Panc1 (cell line): ENCODE measurements at regions not wholly inside any gene's neighbourhood (a gene's known extent, or its start where the extent isn't known, plus 50 kb on each side); places are given as distances from the start of the nearest gene placed in this dataset.

ENCODE experiments used
- ATAC-seq: fragments of 200-7000 bp; cut with Tn5 transposase; 2 replicates; pipeline ENCODE4 v1.9.1; 2020; ENCODE audit warnings: mild to moderate bottlenecking, moderate library complexity
- BruUV-seq: library from RNA; stranded (reverse); fragments of 400-500 nt; replicated peaks from 2 replicates; lab custom pipeline; 2021; lab: Mats Ljungman, UMichigan
- CTCF ChIA-PET: fragments of 300-600 bp; sonication (Branson Sonifier 250); formaldehyde crosslinking; loops from one replicate; lab custom pipeline; 2022; ENCODE audit warnings: antibody characterized with exemption; lab: Charles Lee
- POLR2A ChIA-PET: fragments of 300-600 bp; sonication (Branson Sonifier 250); formaldehyde crosslinking; loops from one replicate; lab custom pipeline; 2022; ENCODE audit warnings: antibody characterized with exemption; lab: Charles Lee
- DNase-seq: peaks from one replicate; pipeline ENCODE4 v3.0.0-alpha.2; 2010; ENCODE audit warnings: low read depth, low spot score
- H3K27ac ChIP-seq: 2 replicates; pipeline ENCODE4 v1.5.1; 2011; ENCODE audit warnings: mild to moderate bottlenecking, low read length, inconsistent platforms
- H3K27me3 ChIP-seq: fragments of 200-500 bp; sonication (Bioruptor generic); 2 replicates; pipeline ENCODE4 v1.6.0; 2014; ENCODE audit warnings: low read length, inconsistent platforms; ENCODE audit not compliant: control insufficient read depth, insufficient read depth
- H3K36me3 ChIP-seq: fragments of 200-500 bp; sonication (Bioruptor generic); 2 replicates; pipeline ENCODE4 v1.5.1; 2014; ENCODE audit warnings: inconsistent platforms, mild to moderate bottlenecking, low read length, moderate library complexity; ENCODE audit not compliant: control insufficient read depth, insufficient read depth
- H3K4me1 ChIP-seq: 2 replicates; pipeline ENCODE4 v1.5.1; 2011; ENCODE audit warnings: inconsistent platforms, mild to moderate bottlenecking, low read length, moderate library complexity; ENCODE audit not compliant: control insufficient read depth, insufficient read depth
- H3K4me3 ChIP-seq, 2 experiments: 2 replicates each; pipeline ENCODE4 v1.5.1; 2011 to 2012; ENCODE audit warnings: low read depth in 2 of 2, low read length in 2 of 2, mild to moderate bottlenecking in 2 of 2, inconsistent platforms in 1 of 2, moderate library complexity in 1 of 2
- H3K9me3 ChIP-seq: fragments of 200-500 bp; sonication (Bioruptor generic); 2 replicates; pipeline ENCODE4 v1.5.1; 2014; ENCODE audit warnings: low read depth, mild to moderate bottlenecking, inconsistent platforms, low read length, moderate library complexity; ENCODE audit not compliant: control insufficient read depth, insufficient read depth
- POLR2AphosphoS5 ChIP-seq: IDR thresholded peaks from 2 replicates; pipeline ENCODE4 v1.6.1; 2012; ENCODE audit warnings: mild to moderate bottlenecking, low read depth, low read length, moderate library complexity
- SIN3A ChIP-seq: IDR thresholded peaks from 2 replicates; pipeline ENCODE4 v1.6.1; 2012; ENCODE audit warnings: low read depth, mild to moderate bottlenecking, low read length, moderate library complexity, borderline replicate concordance; ENCODE audit not compliant: insufficient read depth
- TCF7L2 ChIP-seq: IDR thresholded peaks from 2 replicates; pipeline ENCODE4 v1.6.1; 2011; ENCODE audit warnings: mild to moderate bottlenecking, low read depth, low read length, inconsistent platforms
- in situ Hi-C: cut with HindIII; loops from 2 replicates; pipeline ENCODE4 v1.10.0; 2016; ENCODE audit warnings: low sequenced_read_pairs, low pct_unique_long_range_greater_than_20kb
- intact Hi-C: fragments of 100-400 bp; cut with micrococcal nuclease; formaldehyde crosslinking; loops from one replicate; pipeline ENCODE4 v1.10.0; 2022; ENCODE audit not compliant: unreplicated experiment
- TF ChIP-seq, protein P1 (sequence below), 2 experiments: IDR thresholded peaks; 2 replicates each; pipeline ENCODE4 v1.6.1; 2011 to 2012; ENCODE audit warnings: low read depth in 2 of 2, control low read depth in 1 of 2, low read length in 1 of 2, mild to moderate bottlenecking in 1 of 2, moderate library complexity in 1 of 2; ENCODE audit not compliant: insufficient read depth in 1 of 2
- TF ChIP-seq, protein P2 (sequence below): fragments of 450-650 bp; IDR thresholded peaks from 2 replicates; pipeline ENCODE4 v1.5.1; 2017; ENCODE audit warnings: mild to moderate bottlenecking

GRCh38 chr11:128298271-128298670, 289.1 kb downstream of the ETS1 start:
- DNase-seq (no peak), ATAC-seq (no peak)
- in situ Hi-C loops (no loop called here), intact Hi-C loops (loop anchor here (10.0 kb wide), 2 partner anchors 147 to 177 kb away; no protein-coding TSS in a partner anchor)
- H3K4me1 ChIP-seq, result no peaks in the 10 kb centered on the region
- CTCF ChIA-PET, result no interaction called here
- no peak overlapping the region for H3K4me3 ChIP-seq
- TF ChIP-seq, protein P1, sequence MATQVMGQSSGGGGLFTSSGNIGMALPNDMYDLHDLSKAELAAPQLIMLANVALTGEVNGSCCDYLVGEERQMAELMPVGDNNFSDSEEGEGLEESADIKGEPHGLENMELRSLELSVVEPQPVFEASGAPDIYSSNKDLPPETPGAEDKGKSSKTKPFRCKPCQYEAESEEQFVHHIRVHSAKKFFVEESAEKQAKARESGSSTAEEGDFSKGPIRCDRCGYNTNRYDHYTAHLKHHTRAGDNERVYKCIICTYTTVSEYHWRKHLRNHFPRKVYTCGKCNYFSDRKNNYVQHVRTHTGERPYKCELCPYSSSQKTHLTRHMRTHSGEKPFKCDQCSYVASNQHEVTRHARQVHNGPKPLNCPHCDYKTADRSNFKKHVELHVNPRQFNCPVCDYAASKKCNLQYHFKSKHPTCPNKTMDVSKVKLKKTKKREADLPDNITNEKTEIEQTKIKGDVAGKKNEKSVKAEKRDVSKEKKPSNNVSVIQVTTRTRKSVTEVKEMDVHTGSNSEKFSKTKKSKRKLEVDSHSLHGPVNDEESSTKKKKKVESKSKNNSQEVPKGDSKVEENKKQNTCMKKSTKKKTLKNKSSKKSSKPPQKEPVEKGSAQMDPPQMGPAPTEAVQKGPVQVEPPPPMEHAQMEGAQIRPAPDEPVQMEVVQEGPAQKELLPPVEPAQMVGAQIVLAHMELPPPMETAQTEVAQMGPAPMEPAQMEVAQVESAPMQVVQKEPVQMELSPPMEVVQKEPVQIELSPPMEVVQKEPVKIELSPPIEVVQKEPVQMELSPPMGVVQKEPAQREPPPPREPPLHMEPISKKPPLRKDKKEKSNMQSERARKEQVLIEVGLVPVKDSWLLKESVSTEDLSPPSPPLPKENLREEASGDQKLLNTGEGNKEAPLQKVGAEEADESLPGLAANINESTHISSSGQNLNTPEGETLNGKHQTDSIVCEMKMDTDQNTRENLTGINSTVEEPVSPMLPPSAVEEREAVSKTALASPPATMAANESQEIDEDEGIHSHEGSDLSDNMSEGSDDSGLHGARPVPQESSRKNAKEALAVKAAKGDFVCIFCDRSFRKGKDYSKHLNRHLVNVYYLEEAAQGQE (IDR thresholded peaks at IDR 0.05; ENCODE audit: insufficient read depth in 1 of 2, low read depth in 2 of 2, low read length in 1 of 2), result no peak
- TF ChIP-seq, protein P2, sequence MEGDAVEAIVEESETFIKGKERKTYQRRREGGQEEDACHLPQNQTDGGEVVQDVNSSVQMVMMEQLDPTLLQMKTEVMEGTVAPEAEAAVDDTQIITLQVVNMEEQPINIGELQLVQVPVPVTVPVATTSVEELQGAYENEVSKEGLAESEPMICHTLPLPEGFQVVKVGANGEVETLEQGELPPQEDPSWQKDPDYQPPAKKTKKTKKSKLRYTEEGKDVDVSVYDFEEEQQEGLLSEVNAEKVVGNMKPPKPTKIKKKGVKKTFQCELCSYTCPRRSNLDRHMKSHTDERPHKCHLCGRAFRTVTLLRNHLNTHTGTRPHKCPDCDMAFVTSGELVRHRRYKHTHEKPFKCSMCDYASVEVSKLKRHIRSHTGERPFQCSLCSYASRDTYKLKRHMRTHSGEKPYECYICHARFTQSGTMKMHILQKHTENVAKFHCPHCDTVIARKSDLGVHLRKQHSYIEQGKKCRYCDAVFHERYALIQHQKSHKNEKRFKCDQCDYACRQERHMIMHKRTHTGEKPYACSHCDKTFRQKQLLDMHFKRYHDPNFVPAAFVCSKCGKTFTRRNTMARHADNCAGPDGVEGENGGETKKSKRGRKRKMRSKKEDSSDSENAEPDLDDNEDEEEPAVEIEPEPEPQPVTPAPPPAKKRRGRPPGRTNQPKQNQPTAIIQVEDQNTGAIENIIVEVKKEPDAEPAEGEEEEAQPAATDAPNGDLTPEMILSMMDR, result no peak
- no peak for TF ChIP-seq TCF7L2
- TF ChIP-seq POLR2AphosphoS5, result no peak
- no peak for TF ChIP-seq SIN3A
- POLR2A ChIA-PET, result no interaction called here
- H3K27ac ChIP-seq, result no peak overlapping the region
- no peaks in the 10 kb centered on the region for H3K9me3 ChIP-seq
- no peaks in the 10 kb centered on the region for H3K27me3 ChIP-seq
- no TSS peak for BruUV-seq
- H3K36me3 ChIP-seq, result no peaks in the 10 kb centered on the region

DNA sequence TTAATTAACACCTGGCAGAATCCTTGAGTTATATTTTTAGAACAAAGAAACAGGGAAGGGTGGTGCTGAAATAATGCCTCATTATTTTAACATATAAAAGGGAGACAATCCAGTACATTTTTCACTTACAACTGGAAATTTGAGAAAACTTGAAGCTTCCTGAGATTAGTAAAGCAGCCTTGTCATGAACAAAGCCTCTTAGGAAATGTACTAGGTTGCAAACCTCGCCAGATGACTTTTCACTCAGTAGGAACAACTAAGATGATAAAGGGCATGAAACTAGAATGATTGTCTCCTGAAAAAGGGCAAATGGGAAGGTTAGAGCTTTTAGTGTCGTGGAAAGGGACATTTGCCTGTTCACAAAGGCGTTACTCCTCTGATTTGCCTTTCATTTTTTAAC, 289.6 kb downstream of the ETS1 start:
- H3K27me3 ChIP-seq, result no peaks in the 10 kb centered on the region
- no peaks in the 10 kb centered on the region for H3K9me3 ChIP-seq
- intact Hi-C loops (loop anchor here (10.0 kb wide), 2 partner anchors 147 to 177 kb away; no protein-coding TSS in a partner anchor), in situ Hi-C loops (no loop called here)
- POLR2A ChIA-PET, result no interaction called here
- ATAC-seq (no peak), DNase-seq (no peak)
- H3K27ac ChIP-seq, result no peak overlapping the region
- H3K36me3 ChIP-seq, result no peaks in the 10 kb centered on the region
- no peaks in the 10 kb centered on the region for H3K4me1 ChIP-seq
- no TSS peak for BruUV-seq
- H3K4me3 ChIP-seq, result no peak overlapping the region
- TF ChIP-seq, protein P2, result no peak
- TF ChIP-seq POLR2AphosphoS5, result no peak
- TF ChIP-seq TCF7L2, result no peak
- TF ChIP-seq, protein P1 (IDR thresholded peaks at IDR 0.05; ENCODE audit: insufficient read depth in 1 of 2, low read depth in 2 of 2, low read length in 1 of 2), result no peak
- TF ChIP-seq SIN3A, result no peak
- CTCF ChIA-PET, result no interaction called here
